HG03196 (cell line): ENCODE measurements at regions not wholly inside any gene's neighbourhood (a gene's known extent, or its start where the extent isn't known, plus 50 kb on each side); places are given as distances from the start of the nearest gene placed in this dataset.

ENCODE experiments used
- ATAC-seq: cut with Tn5 transposase; IDR thresholded peaks from one replicate; pipeline ENCODE4 v1.9.1; 2021; ENCODE audit not compliant: unreplicated experiment

- ATAC-seq = no peak
These were observed 458.6 kb downstream of the ZNF608 start for GRCh38 chr5:124287813-124288212.

- no peak for ATAC-seq
These were observed 460.7 kb downstream of the ZNF608 start for GRCh38 chr5:124285733-124286132.

- no peak for ATAC-seq
These were observed 461.4 kb downstream of the ZNF608 start for GRCh38 chr5:124285071-124285470.

DNA sequence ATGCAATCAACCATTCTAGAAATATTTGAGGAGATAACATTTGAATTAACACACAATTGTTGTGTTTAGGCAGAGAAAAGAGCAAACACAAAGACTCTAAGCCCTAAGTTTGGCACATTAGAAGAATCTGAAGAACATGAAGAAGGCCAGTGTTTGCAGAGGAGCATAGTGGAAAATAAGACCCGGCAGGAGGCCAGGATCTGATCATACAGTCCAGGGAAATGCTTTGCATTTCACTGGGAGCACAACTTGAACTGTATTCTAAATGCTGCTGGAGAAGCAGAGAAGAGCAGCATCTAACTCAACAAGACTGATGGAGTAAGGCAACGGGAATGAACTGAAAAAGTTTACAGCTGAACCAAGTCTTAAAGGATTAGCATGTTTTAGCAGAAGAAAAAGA, 463.4 kb downstream of the ZNF608 start:
- ATAC-seq = no peak

DNA sequence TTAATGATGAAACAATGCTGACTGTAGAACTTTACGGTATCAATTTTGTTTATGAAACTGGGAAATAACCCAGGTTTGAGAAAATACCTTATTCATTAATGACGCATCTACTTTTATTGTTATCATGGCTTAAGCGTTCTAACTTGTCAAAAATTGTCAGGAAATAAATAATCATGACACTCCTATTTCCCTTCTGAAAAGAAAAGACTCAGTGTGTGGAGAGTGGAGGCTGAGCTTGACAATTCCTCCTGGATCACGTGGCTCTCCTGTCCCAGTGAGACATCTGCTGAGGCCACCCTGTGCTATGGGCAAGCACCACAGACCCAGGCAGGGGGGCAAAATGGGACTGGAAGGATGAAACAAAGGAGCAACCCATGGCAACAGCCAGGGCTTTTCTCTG, 466.4 kb downstream of the ZNF608 start:
- ATAC-seq = no peak

DNA sequence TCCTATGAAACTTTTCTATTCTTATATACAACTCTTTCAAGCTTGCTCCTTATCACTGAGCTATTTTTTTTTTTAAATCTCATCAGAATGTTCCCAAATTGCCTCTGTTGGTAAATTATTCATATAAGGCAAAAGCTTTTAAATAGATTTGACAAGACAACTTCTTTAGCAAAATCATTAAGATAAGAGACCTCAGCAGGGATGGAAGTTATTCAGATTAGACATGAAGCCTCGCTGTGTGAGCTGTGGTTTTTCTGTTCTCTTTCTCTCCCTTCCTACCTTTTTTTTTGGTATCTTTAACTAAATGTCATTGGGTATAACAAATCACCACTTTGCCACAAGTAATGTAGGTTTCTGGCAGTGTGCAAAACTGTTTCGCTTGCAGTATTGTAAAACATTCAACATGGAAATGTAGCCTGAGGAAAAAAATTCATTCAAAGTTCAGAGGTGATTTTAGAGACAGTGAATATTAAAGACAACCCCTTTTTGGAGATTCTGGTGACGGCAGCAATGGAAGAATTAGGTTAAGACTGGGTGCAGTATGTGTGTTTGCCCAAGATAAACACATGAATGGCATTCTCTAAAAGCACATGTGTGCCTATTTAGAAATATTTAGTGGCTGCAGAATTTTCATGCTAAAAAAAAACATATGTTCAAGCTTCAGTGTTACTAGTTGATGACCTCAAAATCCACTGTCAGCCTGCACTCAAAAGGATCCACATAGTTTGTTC, 467.1 kb downstream of the ZNF608 start:
- ATAC-seq = no peak

- ATAC-seq = no peak
These were observed 467.8 kb downstream of the ZNF608 start for GRCh38 chr5:124278636-124279035.

DNA sequence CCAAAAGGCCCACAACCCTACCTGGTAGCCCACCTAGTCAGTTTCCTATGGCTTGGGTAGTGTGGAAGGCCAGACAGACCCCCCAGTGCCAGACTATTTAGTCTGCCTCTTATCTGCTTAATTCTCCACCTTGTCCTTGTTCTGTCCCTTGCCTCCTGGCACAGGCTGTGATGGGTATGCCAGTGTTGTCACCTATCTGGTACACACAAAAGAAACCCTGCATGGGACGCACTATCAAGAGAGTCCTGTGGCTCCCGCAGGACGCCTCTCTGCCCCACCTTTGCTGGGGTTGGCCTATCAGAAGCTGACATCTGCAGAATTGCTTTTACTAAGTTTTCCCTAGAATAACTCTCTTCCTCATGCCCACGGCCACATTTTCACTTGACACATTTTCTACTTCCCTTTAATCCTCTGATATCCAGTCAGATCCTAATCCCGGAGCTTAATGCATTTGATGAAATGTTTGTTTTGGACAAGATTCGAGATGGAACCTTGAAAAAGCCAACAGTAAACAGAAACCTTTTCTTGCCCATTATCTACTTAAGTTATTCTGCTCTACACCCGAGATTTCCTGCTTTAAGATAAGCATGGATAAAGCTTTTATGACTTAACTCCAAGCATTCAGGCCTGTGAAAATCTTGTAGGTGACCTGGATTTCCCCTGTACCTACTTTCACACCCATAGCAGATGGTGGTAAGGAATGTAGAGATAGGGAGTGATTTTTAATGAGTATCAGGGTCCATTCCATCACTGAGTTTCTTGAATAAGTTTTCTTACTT, 468.5 kb downstream of the ZNF608 start:
- no peak for ATAC-seq

DNA sequence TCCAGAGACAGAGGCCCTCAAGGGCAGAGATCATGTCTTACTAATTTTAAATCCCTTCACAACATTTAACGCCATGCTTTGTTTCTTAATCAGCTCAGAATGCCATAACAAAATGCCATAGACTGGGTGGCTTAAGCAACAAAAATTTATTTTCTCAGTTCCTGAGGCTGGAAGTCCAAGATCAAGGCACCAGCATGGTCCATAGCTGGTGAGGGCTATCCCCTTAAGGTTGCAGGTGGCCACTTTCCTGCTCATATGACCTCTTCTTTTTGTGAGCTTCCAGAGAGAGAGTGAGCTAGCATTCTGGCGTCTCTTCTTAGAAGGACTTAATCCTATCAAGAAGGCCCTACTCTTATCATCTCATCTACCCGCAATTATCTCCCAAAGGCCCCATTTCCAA, 470.3 kb downstream of the ZNF608 start:
- ATAC-seq = no peak

DNA sequence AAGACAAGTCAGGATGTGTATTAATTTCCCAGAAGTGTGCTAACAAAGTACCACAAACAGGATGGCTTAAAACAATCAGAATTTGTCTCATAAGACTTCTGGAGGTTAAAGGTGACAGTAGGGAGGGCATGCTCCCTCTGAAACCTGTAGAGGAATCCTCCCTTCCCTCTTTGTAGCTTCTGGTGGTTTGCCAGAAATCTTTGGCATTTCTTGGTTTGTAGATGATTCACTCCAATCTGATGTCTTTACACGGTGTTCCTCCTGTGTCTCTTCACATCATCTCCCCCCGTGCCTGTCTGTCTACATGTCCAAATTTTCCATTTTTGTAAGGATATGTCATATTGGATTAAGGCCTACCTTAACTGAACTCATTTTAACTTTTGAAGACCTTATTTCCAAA, 471.5 kb downstream of the ZNF608 start:
- ATAC-seq = no peak

GRCh38 chr5:124264499-124264898, 481.9 kb downstream of the ZNF608 start:
- no peak for ATAC-seq

GRCh38 chr5:124263680-124264491, 482.6 kb downstream of the ZNF608 start:
- ATAC-seq = no peak

GRCh38 chr5:124262991-124263571, 483.4 kb downstream of the ZNF608 start:
- ATAC-seq = no peak

- no peak for ATAC-seq
These were observed 484.0 kb downstream of the ZNF608 start for GRCh38 chr5:124262470-124262869.

DNA sequence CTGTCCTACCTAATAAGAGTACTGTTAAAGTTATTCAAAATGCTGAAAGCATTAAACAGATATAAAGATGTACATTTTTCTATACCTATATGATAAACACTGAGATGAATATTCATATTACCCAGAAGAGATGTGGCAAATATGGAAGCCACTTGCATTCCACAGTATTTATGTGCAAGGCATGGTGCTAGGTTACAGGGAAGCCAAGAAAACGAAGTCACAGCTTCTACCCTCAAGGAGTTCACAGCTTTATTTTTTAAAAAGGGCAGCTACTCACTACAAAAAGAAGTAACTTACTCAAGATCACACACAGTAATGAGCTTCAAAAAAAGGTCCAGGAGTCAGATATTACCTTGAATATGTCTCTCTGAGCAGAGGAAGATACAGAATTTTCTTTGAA, 484.6 kb downstream of the ZNF608 start:
- ATAC-seq = no peak

DNA sequence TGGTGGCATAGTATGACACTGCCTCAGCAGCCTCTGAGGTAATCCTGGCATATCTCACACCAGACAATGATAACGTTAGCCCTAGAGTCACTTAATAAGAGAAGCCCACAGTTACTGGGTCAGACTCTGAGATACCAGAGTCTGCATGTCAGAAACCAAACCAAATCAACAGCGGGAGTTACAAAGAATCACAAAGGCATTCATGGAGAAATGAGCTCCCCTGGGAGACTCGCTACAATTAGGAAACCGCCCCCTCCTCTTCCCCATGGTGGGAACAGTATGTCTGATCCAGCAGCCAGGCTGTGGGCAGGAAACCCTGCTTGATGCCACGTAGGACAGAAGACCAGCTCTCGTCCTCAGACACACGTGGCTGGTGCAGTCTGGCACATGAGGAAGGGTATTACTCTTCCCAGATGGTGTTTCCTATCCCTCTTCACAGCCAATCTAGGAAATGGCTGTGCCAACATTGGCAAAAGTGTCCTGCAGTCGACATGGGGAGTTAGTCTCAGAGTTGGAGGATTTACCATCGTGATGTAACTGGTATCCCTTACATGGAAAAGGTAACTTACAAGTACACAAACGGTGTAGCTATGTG, 485.4 kb downstream of the ZNF608 start:
- ATAC-seq = no peak

- ATAC-seq = no peak
These were observed 487.4 kb downstream of the ZNF608 start for GRCh38 chr5:124259017-124259416.

- no peak for ATAC-seq
These were observed 489.4 kb downstream of the ZNF608 start for GRCh38 chr5:124257048-124257447.

DNA sequence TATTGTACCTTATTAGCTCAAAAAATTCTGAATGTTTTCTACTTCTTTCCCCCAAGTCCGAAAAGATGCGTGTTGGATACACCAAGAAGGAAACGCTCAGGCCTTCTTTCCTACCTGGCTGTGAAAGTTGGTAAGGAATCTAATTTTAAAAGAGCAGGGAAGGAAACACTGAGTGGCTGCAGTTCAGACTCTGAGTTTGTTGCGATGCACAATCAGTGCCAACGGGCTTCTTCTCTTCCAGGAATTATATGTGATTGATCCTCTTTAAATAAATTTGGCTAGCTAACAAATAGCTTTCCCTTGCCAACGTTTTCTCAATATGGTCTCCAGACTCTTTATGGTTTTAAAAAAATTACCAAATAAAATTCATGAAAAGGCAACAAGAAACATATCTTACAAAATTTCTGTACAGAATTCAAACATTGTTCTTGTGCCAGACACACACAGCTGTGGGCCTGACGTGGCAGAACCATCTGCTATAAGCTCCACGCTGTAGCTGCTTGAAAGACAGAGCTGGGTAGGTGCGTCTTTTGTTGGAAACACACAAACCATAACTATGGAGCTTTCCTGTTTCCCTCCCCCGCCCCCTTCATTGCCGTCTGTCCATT, 493.1 kb downstream of the ZNF608 start:
- no peak for ATAC-seq

DNA sequence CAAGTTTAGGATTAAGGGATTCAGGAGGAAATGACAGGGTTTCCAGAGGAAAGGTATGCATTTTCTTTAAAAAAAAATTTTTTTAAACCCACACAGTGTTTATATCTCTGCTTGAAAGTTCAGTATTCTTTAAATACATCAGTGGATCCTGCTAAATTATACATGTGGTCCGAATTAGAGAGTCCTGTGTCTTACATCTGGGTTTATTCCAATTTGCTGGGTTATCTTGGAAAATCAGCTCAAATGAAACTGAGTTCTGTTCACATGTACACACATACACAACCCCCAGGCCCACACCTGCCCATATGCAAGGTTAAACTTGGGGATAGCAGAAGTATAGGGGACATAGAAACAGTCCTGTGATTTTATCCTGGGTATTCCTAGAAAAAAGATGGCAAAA, 493.7 kb downstream of the ZNF608 start:
- no peak for ATAC-seq
